WTC11 (cell line): ENCODE measurements at regions not wholly inside any gene's neighbourhood (a gene's known extent, or its start where the extent isn't known, plus 50 kb on each side); places are given as distances from the start of the nearest gene placed in this dataset.
A peak's percentile ranks its signal among the peaks of the same experiment; 100 is the strongest.

Source experiments
- ATAC-seq: fragments of 200-7000 bp; cut with Tn5 transposase; 2 replicates; pipeline ENCODE4 v1.10.0; 2021; ENCODE audit warnings: mild to moderate bottlenecking, moderate library complexity
- CTCF ChIA-PET: fragments of 300-600 bp; sonication (Branson Sonifier 250); formaldehyde crosslinking; loops from one replicate; lab custom pipeline; 2021; ENCODE audit warnings: antibody characterized with exemption; lab: Charles Lee
- POLR2A ChIA-PET: fragments of 350-600 bp; sonication (Branson Sonifier 250); formaldehyde crosslinking; loops from one replicate; lab custom pipeline; 2021; ENCODE audit warnings: antibody characterized with exemption; lab: Charles Lee
- DNase-seq: peaks from one replicate; pipeline ENCODE4 v3.0.0; 2021; ENCODE audit warnings: low spot score
- H3K27ac Mint-ChIP-seq: 2 replicates; pipeline ENCODE4 v1.8.0; 2021; ENCODE audit warnings: mixed read lengths
- H3K27me3 Mint-ChIP-seq: 2 replicates; pipeline ENCODE4 v1.8.0; 2021; ENCODE audit warnings: low read depth, mild to moderate bottlenecking, moderate library complexity, mixed read lengths
- H3K36me3 Mint-ChIP-seq: 2 replicates; pipeline ENCODE4 v1.8.0; 2021; ENCODE audit warnings: mixed read lengths
- H3K4me1 Mint-ChIP-seq: 2 replicates; pipeline ENCODE4 v1.8.0; 2022; ENCODE audit warnings: mixed read lengths
- H3K4me3 Mint-ChIP-seq: 2 replicates; pipeline ENCODE4 v1.8.0; 2021; ENCODE audit warnings: mild to moderate bottlenecking, moderate library complexity, mixed read lengths
- H3K9me3 Mint-ChIP-seq: 2 replicates; pipeline ENCODE4 v1.8.0; 2021; ENCODE audit warnings: mixed read lengths
- FOXP1 ChIP-seq: sonication (generic); formaldehyde crosslinking; IDR thresholded peaks from 2 replicates; pipeline ENCODE4 v1.8.0; 2022; ENCODE audit warnings: missing genetic modification reagents, mild to moderate bottlenecking, moderate library complexity, borderline replicate concordance
- IRF2 ChIP-seq: sonication (generic); formaldehyde crosslinking; IDR thresholded peaks from 2 replicates; pipeline ENCODE4 v1.8.0; 2022; ENCODE audit warnings: low read depth, missing genetic modification reagents, borderline replicate concordance
- KAT7 ChIP-seq: sonication (generic); formaldehyde crosslinking; IDR thresholded peaks from 2 replicates; pipeline ENCODE4 v1.8.1; 2023; ENCODE audit warnings: missing genetic modification reagents, mild to moderate bottlenecking, borderline replicate concordance
- MYBL2 ChIP-seq: sonication (generic); formaldehyde crosslinking; IDR thresholded peaks from 2 replicates; pipeline ENCODE4 v1.8.1; 2023; ENCODE audit warnings: mild to moderate bottlenecking, moderate library complexity, missing genetic modification reagents
- SMAD4 ChIP-seq: sonication (generic); formaldehyde crosslinking; IDR thresholded peaks from 2 replicates; pipeline ENCODE4 v1.8.0; 2022; ENCODE audit warnings: mild to moderate bottlenecking, missing genetic modification reagents
- ZNF121 ChIP-seq: sonication (generic); formaldehyde crosslinking; IDR thresholded peaks from 2 replicates; pipeline ENCODE4 v1.8.0; 2023; ENCODE audit warnings: missing genetic modification reagents
- ZNF263 ChIP-seq: sonication (generic); formaldehyde crosslinking; IDR thresholded peaks from 2 replicates; pipeline ENCODE4 v1.8.1; 2022; ENCODE audit warnings: low read depth, mild to moderate bottlenecking, moderate library complexity, missing genetic modification reagents
- ZNF317 ChIP-seq: sonication (generic); formaldehyde crosslinking; IDR thresholded peaks from 2 replicates; pipeline ENCODE4 v1.8.1; 2023; ENCODE audit warnings: low read depth, mild to moderate bottlenecking, moderate library complexity, missing genetic modification reagents, borderline replicate concordance
- ZNF423 ChIP-seq: fragments of 250-450 bp; sonication (Bioruptor Pico); IDR thresholded peaks from 2 replicates; pipeline ENCODE4 v2.1.2; 2022; ENCODE audit warnings: mild to moderate bottlenecking, moderate library complexity
- TF ChIP-seq, protein P1 (sequence below): sonication (generic); formaldehyde crosslinking; IDR thresholded peaks from 2 replicates; pipeline ENCODE4 v1.8.0; 2022; ENCODE audit warnings: missing genetic modification reagents
- TF ChIP-seq, protein P2 (sequence below): fragments of 250-450 bp; sonication (Bioruptor Pico); IDR thresholded peaks from 2 replicates; pipeline ENCODE4 v1.9.0; 2021; ENCODE audit warnings: mild to moderate bottlenecking, borderline replicate concordance
- TF ChIP-seq, protein P3 (sequence below): sonication (generic); formaldehyde crosslinking; IDR thresholded peaks from 2 replicates; pipeline ENCODE4 v1.8.1; 2022; ENCODE audit warnings: mild to moderate bottlenecking, moderate library complexity, missing genetic modification reagents
- TF ChIP-seq, protein P4 (sequence below): sonication (generic); formaldehyde crosslinking; IDR thresholded peaks from 2 replicates; pipeline ENCODE4 v1.8.1; 2023; ENCODE audit warnings: mild to moderate bottlenecking, moderate library complexity, missing genetic modification reagents
- TF ChIP-seq, protein P5 (sequence below): sonication (generic); formaldehyde crosslinking; IDR thresholded peaks from 2 replicates; pipeline ENCODE4 v1.8.0; 2023; ENCODE audit warnings: missing genetic modification reagents
- TF ChIP-seq, protein P6 (sequence below): sonication (generic); formaldehyde crosslinking; IDR thresholded peaks from 2 replicates; pipeline ENCODE4 v1.8.1; 2023; ENCODE audit warnings: mild to moderate bottlenecking, missing genetic modification reagents, moderate library complexity
- TF ChIP-seq, protein P7 (sequence below): sonication (generic); formaldehyde crosslinking; IDR thresholded peaks from 2 replicates; pipeline ENCODE4 v1.8.0; 2023; ENCODE audit warnings: mild to moderate bottlenecking, missing genetic modification reagents

DNA sequence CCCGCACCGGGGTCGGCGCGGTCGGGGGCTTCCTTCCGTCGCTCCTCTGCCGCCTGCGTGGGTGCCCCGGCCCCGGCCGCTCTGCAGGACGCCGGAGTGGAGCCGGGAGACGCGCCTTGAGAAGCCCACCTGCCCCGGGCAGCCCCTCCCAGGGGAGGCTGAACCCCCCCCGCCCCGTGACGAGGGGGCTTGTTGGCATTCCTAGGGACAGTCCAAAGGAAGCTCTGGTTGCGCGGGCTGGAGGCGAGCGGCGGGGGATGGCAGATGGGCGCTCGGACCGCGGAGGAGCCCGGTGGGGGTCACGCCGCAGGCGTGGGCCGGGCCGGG is 133.5 kb upstream of the MGAT5 start:
- Mint-ChIP-seq H3K4me3 (peak overlapping the region; percentile 55), H3K36me3 (no peaks in the 10 kb centered on the region), H3K9me3 (no peaks in the 10 kb centered on the region), H3K27ac (no peak overlapping the region), H3K4me1 (peaks cover 52% of the 10 kb centered on the region), H3K27me3 (peaks cover 11% of the 10 kb centered on the region)
- ATAC-seq: peak; percentile 4; the same call in 1 of the 2 replicates
- ChIA-PET POLR2A (interaction anchor here (1.2 to 2.3 kb wide), 3 partner anchors 85 to 292 kb away, joined by 3 to 17 read pairs (median 4); no protein-coding TSS in a partner anchor), CTCF (interaction anchor here (0.9 to 7.9 kb wide), 8 partner anchors 11 to 331 kb away, joined by 4 to 116 read pairs (median 20); no protein-coding TSS in a partner anchor)
- peak; percentile 36 for DNase-seq
- no peak for TF ChIP-seq MYBL2
- TF ChIP-seq ZNF121 (CRISPR knock-in tag): no peak
- TF ChIP-seq, protein P1, sequence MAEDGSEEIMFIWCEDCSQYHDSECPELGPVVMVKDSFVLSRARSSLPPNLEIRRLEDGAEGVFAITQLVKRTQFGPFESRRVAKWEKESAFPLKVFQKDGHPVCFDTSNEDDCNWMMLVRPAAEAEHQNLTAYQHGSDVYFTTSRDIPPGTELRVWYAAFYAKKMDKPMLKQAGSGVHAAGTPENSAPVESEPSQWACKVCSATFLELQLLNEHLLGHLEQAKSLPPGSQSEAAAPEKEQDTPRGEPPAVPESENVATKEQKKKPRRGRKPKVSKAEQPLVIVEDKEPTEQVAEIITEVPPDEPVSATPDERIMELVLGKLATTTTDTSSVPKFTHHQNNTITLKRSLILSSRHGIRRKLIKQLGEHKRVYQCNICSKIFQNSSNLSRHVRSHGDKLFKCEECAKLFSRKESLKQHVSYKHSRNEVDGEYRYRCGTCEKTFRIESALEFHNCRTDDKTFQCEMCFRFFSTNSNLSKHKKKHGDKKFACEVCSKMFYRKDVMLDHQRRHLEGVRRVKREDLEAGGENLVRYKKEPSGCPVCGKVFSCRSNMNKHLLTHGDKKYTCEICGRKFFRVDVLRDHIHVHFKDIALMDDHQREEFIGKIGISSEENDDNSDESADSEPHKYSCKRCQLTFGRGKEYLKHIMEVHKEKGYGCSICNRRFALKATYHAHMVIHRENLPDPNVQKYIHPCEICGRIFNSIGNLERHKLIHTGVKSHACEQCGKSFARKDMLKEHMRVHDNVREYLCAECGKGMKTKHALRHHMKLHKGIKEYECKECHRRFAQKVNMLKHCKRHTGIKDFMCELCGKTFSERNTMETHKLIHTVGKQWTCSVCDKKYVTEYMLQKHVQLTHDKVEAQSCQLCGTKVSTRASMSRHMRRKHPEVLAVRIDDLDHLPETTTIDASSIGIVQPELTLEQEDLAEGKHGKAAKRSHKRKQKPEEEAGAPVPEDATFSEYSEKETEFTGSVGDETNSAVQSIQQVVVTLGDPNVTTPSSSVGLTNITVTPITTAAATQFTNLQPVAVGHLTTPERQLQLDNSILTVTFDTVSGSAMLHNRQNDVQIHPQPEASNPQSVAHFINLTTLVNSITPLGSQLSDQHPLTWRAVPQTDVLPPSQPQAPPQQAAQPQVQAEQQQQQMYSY (CRISPR knock-in tag): peak; percentile 57; the same call in 1 of the 2 replicates
- TF ChIP-seq, protein P2, sequence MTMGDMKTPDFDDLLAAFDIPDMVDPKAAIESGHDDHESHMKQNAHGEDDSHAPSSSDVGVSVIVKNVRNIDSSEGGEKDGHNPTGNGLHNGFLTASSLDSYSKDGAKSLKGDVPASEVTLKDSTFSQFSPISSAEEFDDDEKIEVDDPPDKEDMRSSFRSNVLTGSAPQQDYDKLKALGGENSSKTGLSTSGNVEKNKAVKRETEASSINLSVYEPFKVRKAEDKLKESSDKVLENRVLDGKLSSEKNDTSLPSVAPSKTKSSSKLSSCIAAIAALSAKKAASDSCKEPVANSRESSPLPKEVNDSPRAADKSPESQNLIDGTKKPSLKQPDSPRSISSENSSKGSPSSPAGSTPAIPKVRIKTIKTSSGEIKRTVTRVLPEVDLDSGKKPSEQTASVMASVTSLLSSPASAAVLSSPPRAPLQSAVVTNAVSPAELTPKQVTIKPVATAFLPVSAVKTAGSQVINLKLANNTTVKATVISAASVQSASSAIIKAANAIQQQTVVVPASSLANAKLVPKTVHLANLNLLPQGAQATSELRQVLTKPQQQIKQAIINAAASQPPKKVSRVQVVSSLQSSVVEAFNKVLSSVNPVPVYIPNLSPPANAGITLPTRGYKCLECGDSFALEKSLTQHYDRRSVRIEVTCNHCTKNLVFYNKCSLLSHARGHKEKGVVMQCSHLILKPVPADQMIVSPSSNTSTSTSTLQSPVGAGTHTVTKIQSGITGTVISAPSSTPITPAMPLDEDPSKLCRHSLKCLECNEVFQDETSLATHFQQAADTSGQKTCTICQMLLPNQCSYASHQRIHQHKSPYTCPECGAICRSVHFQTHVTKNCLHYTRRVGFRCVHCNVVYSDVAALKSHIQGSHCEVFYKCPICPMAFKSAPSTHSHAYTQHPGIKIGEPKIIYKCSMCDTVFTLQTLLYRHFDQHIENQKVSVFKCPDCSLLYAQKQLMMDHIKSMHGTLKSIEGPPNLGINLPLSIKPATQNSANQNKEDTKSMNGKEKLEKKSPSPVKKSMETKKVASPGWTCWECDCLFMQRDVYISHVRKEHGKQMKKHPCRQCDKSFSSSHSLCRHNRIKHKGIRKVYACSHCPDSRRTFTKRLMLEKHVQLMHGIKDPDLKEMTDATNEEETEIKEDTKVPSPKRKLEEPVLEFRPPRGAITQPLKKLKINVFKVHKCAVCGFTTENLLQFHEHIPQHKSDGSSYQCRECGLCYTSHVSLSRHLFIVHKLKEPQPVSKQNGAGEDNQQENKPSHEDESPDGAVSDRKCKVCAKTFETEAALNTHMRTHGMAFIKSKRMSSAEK: no peak

DNA sequence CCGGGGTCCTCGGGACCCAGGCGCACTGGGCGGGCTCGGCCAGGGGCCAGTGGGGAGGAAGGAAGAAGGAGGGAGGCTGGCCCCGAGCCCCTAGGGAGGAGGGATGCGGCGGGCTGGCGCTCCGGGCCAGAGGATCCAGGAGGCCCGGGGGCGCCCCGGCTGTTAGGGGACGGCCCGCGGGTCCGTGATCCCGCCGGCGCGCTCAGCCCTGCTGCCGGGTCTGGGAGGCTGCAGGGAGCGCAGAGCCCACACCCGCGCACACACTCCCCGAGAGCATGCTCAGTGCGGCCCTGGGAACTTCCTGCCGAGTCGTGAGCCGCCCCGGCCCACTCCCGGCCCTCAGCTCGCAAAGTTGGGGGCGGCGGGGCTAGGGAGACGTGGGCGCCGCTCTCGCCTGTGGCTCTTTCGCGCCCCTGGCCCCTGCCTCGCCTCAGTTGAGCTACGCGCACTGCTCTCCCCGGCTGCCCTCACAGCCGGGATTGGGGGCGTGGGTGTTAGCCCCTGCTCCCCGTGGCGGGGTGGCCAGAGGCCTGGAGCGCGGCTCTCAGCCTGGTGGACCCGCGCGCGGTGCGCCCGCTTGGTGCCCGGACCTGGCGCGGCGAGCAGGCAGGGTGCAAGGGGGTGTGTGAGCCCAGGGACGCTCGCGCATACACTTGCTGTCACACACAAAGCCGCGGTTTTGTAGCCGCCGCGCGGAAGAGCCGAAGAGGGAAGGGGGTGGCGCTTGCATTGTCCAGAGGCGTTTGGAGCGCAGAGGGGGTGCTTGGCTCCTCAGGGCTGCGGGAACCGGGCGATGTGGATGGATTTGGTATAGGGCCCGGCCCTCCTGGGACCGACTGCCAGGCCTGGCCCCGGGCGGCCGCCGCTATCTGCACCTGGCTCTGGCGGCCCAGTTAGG is 132.9 kb upstream of the MGAT5 start:
- H3K27me3 Mint-ChIP-seq: peaks cover 11% of the 10 kb centered on the region
- 0 out of 2 replicates have a peak, but pooled peaks have one; percentile 23 for TF ChIP-seq FOXP1 (CRISPR knock-in tag)
- TF ChIP-seq SMAD4 (CRISPR knock-in tag): no peak
- TF ChIP-seq, protein P3, sequence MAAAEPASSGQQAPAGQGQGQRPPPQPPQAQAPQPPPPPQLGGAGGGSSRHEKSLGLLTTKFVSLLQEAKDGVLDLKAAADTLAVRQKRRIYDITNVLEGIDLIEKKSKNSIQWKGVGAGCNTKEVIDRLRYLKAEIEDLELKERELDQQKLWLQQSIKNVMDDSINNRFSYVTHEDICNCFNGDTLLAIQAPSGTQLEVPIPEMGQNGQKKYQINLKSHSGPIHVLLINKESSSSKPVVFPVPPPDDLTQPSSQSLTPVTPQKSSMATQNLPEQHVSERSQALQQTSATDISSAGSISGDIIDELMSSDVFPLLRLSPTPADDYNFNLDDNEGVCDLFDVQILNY (CRISPR knock-in tag): peak; percentile 58; the same call in 1 of the 2 replicates
- TF ChIP-seq IRF2 (CRISPR knock-in tag): no peak
- TF ChIP-seq ZNF317: no peak
- TF ChIP-seq, protein P4, sequence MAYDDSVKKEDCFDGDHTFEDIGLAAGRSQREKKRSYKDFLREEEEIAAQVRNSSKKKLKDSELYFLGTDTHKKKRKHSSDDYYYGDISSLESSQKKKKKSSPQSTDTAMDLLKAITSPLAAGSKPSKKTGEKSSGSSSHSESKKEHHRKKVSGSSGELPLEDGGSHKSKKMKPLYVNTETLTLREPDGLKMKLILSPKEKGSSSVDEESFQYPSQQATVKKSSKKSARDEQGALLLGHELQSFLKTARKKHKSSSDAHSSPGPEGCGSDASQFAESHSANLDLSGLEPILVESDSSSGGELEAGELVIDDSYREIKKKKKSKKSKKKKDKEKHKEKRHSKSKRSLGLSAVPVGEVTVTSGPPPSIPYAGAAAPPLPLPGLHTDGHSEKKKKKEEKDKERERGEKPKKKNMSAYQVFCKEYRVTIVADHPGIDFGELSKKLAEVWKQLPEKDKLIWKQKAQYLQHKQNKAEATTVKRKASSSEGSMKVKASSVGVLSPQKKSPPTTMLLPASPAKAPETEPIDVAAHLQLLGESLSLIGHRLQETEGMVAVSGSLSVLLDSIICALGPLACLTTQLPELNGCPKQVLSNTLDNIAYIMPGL (CRISPR knock-in tag): peak; percentile 85; the same call in 1 of the 2 replicates
- TF ChIP-seq, protein P5, sequence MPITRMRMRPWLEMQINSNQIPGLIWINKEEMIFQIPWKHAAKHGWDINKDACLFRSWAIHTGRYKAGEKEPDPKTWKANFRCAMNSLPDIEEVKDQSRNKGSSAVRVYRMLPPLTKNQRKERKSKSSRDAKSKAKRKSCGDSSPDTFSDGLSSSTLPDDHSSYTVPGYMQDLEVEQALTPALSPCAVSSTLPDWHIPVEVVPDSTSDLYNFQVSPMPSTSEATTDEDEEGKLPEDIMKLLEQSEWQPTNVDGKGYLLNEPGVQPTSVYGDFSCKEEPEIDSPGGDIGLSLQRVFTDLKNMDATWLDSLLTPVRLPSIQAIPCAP (CRISPR knock-in tag): 0 out of 2 replicates have a peak, but pooled peaks have one; percentile 9
- TF ChIP-seq ZNF263 (CRISPR knock-in tag): peak; percentile 47; the same call in 1 of the 2 replicates
- 0 out of 2 replicates have a peak, but pooled peaks have one; percentile 40 for TF ChIP-seq ZNF423
- TF ChIP-seq KAT7 (CRISPR knock-in tag): 0 out of 2 replicates have a peak, but pooled peaks have one; percentile 54
- TF ChIP-seq, protein P6, sequence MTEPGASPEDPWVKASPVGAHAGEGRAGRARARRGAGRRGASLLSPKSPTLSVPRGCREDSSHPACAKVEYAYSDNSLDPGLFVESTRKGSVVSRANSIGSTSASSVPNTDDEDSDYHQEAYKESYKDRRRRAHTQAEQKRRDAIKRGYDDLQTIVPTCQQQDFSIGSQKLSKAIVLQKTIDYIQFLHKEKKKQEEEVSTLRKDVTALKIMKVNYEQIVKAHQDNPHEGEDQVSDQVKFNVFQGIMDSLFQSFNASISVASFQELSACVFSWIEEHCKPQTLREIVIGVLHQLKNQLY (CRISPR knock-in tag): no peak
- TF ChIP-seq, protein P7, sequence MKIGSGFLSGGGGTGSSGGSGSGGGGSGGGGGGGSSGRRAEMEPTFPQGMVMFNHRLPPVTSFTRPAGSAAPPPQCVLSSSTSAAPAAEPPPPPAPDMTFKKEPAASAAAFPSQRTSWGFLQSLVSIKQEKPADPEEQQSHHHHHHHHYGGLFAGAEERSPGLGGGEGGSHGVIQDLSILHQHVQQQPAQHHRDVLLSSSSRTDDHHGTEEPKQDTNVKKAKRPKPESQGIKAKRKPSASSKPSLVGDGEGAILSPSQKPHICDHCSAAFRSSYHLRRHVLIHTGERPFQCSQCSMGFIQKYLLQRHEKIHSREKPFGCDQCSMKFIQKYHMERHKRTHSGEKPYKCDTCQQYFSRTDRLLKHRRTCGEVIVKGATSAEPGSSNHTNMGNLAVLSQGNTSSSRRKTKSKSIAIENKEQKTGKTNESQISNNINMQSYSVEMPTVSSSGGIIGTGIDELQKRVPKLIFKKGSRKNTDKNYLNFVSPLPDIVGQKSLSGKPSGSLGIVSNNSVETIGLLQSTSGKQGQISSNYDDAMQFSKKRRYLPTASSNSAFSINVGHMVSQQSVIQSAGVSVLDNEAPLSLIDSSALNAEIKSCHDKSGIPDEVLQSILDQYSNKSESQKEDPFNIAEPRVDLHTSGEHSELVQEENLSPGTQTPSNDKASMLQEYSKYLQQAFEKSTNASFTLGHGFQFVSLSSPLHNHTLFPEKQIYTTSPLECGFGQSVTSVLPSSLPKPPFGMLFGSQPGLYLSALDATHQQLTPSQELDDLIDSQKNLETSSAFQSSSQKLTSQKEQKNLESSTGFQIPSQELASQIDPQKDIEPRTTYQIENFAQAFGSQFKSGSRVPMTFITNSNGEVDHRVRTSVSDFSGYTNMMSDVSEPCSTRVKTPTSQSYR (CRISPR knock-in tag): 0 out of 2 replicates have a peak, but pooled peaks have one; percentile 37

More for the DNA sequence above, 132.9 kb upstream of the MGAT5 start:
- Mint-ChIP-seq H3K36me3 (no peaks in the 10 kb centered on the region), H3K27ac (no peak overlapping the region), H3K4me3 (peak overlapping the region; percentile 71), H3K4me1 (peaks cover 56% of the 10 kb centered on the region), H3K9me3 (no peaks in the 10 kb centered on the region)
- peak; percentile 15 for ATAC-seq
- POLR2A ChIA-PET: interaction anchor here (1.5 to 2.3 kb wide), 2 partner anchors 85 to 291 kb away, joined by 4 to 17 read pairs; no protein-coding TSS in a partner anchor
- CTCF ChIA-PET: interaction anchor here (1.2 to 7.9 kb wide), 6 partner anchors 84 to 330 kb away, joined by 3 to 116 read pairs (median 24); no protein-coding TSS in a partner anchor
- peak; percentile 60 for DNase-seq
